ENCODE measurements at regions not wholly inside any gene's neighbourhood (a gene's known extent, or its start where the extent isn't known, plus 50 kb on each side); places are given as distances from the start of the nearest gene placed in this dataset.

DNA sequence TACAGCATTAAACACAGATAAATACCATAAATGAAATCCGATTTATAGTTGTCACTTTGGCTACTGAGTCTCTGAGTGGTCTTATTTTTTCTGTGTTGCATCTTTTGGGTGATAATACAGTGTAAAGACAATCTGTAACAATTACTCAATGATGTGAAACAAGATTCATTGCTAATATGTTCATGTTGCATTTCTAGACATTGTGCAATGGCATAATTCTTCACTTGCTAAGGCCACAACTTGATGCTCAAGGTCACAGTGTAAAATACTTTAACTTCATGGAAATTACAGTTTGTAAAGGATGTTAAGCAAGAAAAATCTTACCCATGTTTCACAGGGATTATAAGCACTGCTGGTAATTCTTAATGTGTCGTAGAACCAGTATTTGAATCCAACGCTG, 74.9 kb upstream of the SMLR1 start:
- Histone ChIP-seq H3K9me3 (ENCODE audit: insufficient read depth, low read length) (no peaks in the 10 kb centered on the region), H3K27ac (ENCODE audit: low read length) (no peak overlapping the region), H2AFZ (ENCODE audit: low read depth, low read length) (no peak overlapping the region), H3K79me2 (ENCODE audit: low read length) (no peaks in the 10 kb centered on the region), H3K36me3 (replicated peaks; ENCODE audit: low read depth, low read length) (no peaks in the 10 kb centered on the region), H4K20me1 (ENCODE audit: insufficient read depth, low read length) (no peaks in the 10 kb centered on the region), H3K4me2 (ENCODE audit: low read length) (no peak overlapping the region), H3K4me3 (ENCODE audit: low read length) (no peak overlapping the region), H3K27me3 (ENCODE audit: low read depth, low read length) (no peaks in the 10 kb centered on the region), H3K4me1 (ENCODE audit: low read length) (no peaks in the 10 kb centered on the region; the same call in 1 of the 2 replicates), H3K9ac (ENCODE audit: low read length) (no peak overlapping the region)
- no peak for TF ChIP-seq EZH2phosphoT487 (IDR thresholded peaks at IDR 0.05; ENCODE audit: low read depth)
- TF ChIP-seq, protein P1, sequence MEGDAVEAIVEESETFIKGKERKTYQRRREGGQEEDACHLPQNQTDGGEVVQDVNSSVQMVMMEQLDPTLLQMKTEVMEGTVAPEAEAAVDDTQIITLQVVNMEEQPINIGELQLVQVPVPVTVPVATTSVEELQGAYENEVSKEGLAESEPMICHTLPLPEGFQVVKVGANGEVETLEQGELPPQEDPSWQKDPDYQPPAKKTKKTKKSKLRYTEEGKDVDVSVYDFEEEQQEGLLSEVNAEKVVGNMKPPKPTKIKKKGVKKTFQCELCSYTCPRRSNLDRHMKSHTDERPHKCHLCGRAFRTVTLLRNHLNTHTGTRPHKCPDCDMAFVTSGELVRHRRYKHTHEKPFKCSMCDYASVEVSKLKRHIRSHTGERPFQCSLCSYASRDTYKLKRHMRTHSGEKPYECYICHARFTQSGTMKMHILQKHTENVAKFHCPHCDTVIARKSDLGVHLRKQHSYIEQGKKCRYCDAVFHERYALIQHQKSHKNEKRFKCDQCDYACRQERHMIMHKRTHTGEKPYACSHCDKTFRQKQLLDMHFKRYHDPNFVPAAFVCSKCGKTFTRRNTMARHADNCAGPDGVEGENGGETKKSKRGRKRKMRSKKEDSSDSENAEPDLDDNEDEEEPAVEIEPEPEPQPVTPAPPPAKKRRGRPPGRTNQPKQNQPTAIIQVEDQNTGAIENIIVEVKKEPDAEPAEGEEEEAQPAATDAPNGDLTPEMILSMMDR (IDR thresholded peaks at IDR 0.05; ENCODE audit: low read depth, low read length) = no peak

DNA sequence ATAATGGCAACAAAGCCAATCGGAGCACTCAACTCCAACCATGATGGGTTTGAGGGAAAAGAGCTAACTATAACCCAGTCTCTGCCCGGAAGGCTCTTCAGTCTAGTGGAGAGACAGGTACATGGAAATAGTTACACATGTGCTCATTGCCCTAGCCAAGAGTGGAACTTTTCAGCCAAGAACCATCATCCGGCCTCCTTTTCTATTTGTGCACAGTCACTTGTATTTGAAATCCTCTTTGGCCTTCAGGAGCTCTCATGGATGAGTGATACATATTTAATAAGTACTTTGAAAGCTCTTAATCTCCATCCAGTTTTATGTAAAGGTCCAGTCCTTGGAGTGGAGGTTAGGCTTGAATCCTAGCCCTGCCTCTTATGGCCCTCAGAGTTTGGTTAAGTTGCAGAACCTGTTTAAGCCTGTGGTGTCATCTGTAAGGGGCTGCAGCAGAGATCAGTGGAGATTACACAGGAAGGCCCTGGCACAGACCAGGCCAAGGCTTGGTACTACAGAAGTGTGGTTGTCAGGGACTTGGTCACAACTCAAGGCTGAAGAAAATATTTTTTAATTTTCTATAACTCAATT, 72.3 kb upstream of the SMLR1 start:
- H3K4me2 ChIP-seq (ENCODE audit: low read length) = no peak overlapping the region
- no peak overlapping the region for H2AFZ ChIP-seq (ENCODE audit: low read depth, low read length)
- H3K79me2 ChIP-seq (ENCODE audit: low read length) = no peaks in the 10 kb centered on the region
- no peak overlapping the region for H3K27ac ChIP-seq (ENCODE audit: low read length)
- H3K36me3 ChIP-seq (replicated peaks; ENCODE audit: low read depth, low read length) = no peaks in the 10 kb centered on the region
- H3K4me3 ChIP-seq (ENCODE audit: low read length) = no peak overlapping the region
- H3K4me1 ChIP-seq (ENCODE audit: low read length) = no peaks in the 10 kb centered on the region; the same call in 1 of the 2 replicates
- no peaks in the 10 kb centered on the region for H3K27me3 ChIP-seq (ENCODE audit: low read depth, low read length)
- H3K9ac ChIP-seq (ENCODE audit: low read length) = no peak overlapping the region
- no peaks in the 10 kb centered on the region for H3K9me3 ChIP-seq (ENCODE audit: insufficient read depth, low read length)
- no peaks in the 10 kb centered on the region for H4K20me1 ChIP-seq (ENCODE audit: insufficient read depth, low read length)
- TF ChIP-seq, protein P1 (IDR thresholded peaks at IDR 0.05; ENCODE audit: low read depth, low read length) = no peak
- no peak for TF ChIP-seq EZH2phosphoT487 (IDR thresholded peaks at IDR 0.05; ENCODE audit: low read depth)

DNA sequence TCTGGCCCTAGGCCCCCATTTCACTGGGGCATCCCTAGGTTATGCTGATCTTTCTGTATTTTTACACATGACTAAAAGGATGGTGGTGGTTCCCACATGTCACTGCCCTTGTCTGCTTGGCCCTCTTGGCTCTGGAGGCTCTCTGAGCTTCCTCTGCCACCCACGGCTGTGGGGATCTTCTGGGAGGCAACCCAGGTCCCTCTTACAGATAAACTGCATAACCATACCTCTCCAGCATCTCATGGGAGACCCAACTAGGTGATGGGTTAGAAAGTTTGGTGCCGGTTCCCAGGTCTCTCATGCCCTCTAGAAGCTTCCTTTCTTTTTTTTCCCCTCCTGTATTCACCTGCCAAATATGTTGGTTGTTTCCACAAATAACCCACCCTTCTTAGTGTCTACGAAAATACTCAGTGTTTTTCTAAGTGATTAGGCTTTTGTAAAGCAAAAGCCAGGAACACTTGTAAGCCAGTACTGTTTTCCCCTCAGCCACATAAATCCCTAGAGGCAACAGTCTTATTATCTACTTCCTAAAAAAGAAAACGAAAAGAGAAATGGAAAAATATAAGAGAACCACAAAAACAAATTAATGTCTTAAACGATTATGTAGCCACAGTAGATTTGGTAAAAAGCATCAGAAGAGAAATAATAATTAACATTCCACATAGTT, 71.7 kb upstream of the SMLR1 start:
- Histone ChIP-seq H2AFZ (ENCODE audit: low read depth, low read length) (no peak overlapping the region), H3K79me2 (ENCODE audit: low read length) (no peaks in the 10 kb centered on the region), H3K36me3 (replicated peaks; ENCODE audit: low read depth, low read length) (no peaks in the 10 kb centered on the region), H3K4me1 (ENCODE audit: low read length) (no peaks in the 10 kb centered on the region; the same call in 1 of the 2 replicates), H3K4me2 (ENCODE audit: low read length) (no peak overlapping the region), H4K20me1 (ENCODE audit: insufficient read depth, low read length) (no peaks in the 10 kb centered on the region), H3K27me3 (ENCODE audit: low read depth, low read length) (no peaks in the 10 kb centered on the region), H3K9me3 (ENCODE audit: insufficient read depth, low read length) (no peaks in the 10 kb centered on the region), H3K9ac (ENCODE audit: low read length) (no peak overlapping the region), H3K27ac (ENCODE audit: low read length) (no peak overlapping the region), H3K4me3 (ENCODE audit: low read length) (no peak overlapping the region)
- TF ChIP-seq EZH2phosphoT487 (IDR thresholded peaks at IDR 0.05; ENCODE audit: low read depth) = no peak
- TF ChIP-seq, protein P1 (IDR thresholded peaks at IDR 0.05; ENCODE audit: low read depth, low read length) = no peak

DNA sequence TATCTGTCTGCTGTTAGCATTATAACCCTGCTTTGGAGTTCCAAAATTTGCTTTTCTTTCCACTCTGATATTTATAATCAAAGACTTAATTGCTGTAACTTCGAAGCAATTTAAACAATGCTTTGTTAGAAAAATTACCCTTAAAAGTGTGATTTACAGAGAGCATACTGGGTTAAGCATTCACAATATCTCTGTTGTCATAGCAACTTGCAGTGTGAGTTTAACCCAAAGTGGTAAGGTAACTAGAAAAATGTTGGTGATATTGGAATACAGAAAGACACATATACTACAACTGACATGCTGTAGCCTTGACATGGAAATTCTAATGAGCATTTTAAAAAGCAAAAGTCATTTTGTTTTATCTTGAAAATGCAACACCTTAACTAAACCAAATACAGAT, 70.4 kb upstream of the SMLR1 start:
- Histone ChIP-seq H3K9ac (ENCODE audit: low read length) (no peak overlapping the region), H3K36me3 (replicated peaks; ENCODE audit: low read depth, low read length) (no peaks in the 10 kb centered on the region), H3K9me3 (ENCODE audit: insufficient read depth, low read length) (no peaks in the 10 kb centered on the region), H2AFZ (ENCODE audit: low read depth, low read length) (no peak overlapping the region), H3K4me1 (ENCODE audit: low read length) (no peaks in the 10 kb centered on the region; the same call in 1 of the 2 replicates), H3K27ac (ENCODE audit: low read length) (no peak overlapping the region), H3K79me2 (ENCODE audit: low read length) (no peaks in the 10 kb centered on the region), H3K4me3 (ENCODE audit: low read length) (no peak overlapping the region), H3K4me2 (ENCODE audit: low read length) (no peak overlapping the region), H4K20me1 (ENCODE audit: insufficient read depth, low read length) (no peaks in the 10 kb centered on the region), H3K27me3 (ENCODE audit: low read depth, low read length) (no peaks in the 10 kb centered on the region)
- TF ChIP-seq EZH2phosphoT487 (IDR thresholded peaks at IDR 0.05; ENCODE audit: low read depth) = no peak

All from OCI-LY3 (cell line).